Right cardiac atrium (tissue), 5 donors: ENCODE measurements at regions not wholly inside any gene's neighbourhood (a gene's known extent, or its start where the extent isn't known, plus 50 kb on each side); places are given as distances from the start of the nearest gene placed in this dataset.
A peak's percentile ranks its signal among the peaks of the same experiment; 100 is the strongest.
"Not testable (repeated sequence)": the region's sequence is repeated elsewhere in the genome, so short reads cannot be mapped to it uniquely, and the experiment has no call there.

Source experiments
- ATAC-seq, 2 donors: fragments of 200-7000 bp; cut with Tn5 transposase; one replicate each; pipeline versions ENCODE4 v1.8.0 to v1.9.1; 2020; ENCODE audit warnings: moderate library complexity in 2 of 2, mild to moderate bottlenecking in 1 of 2
- DNase-seq, 3 donors: peaks; one replicate each; pipeline ENCODE4 v3.0.0-alpha.2; 2020
- H3K27ac ChIP-seq: one replicate; pipeline ENCODE4 v1.5.1; 2013; ENCODE audit warnings: mild to moderate bottlenecking, low read length, control low read depth, moderate library complexity
- H3K27me3 ChIP-seq: one replicate; pipeline ENCODE4 v1.6.1; 2013; ENCODE audit not compliant: control insufficient read depth, insufficient read depth
- H3K4me1 ChIP-seq: one replicate; pipeline ENCODE4 v1.6.1; 2013; ENCODE audit warnings: low read length; ENCODE audit not compliant: control insufficient read depth, insufficient read depth
- H3K4me3 ChIP-seq: one replicate; pipeline ENCODE4 v1.5.1; 2013; ENCODE audit warnings: low read length, control low read depth
- H3K9me3 ChIP-seq: one replicate; pipeline ENCODE4 v1.6.1; 2013; ENCODE audit warnings: low read length; ENCODE audit not compliant: control insufficient read depth
- WGBS: extraction: QIAGEN DNeasy Blood & Tissue Kit; methylation state at CpG from one replicate; pipeline ENCODE4 v1.1.7; 2013; 5-methylcytosine and 5-hydroxymethylcytosine counted together
- intact Hi-C, 4 donors: fragments of 100-400 bp; cut with DNase I; formaldehyde crosslinking; loops; one replicate each; pipeline versions ENCODE4 v1.11.0 to v1.14.0; 2022 to 2023
- donor health status: healthy with polysubstance abuse.
- donor health status: DM: no; HTN: yes; CAD: no.
- donor health status: DM: no; HTN: no; CAD: no.
- donor health status: DM: no; HTN: yes; CAD: no; lungs with severe emphysema.
- donor health status: DM: yes; HTN: yes; CAD: no.

- WGBS, result 66% methylated on average over 5 of the region's 8 CpGs
Measured at GRCh38 chr3:195987001-195987400, 78.7 kb upstream of the TNK2 start.

GRCh38 chr3:195986576-195986975 lies 78.2 kb upstream of the TNK2 start:
- H3K4me3 ChIP-seq, H3K27ac ChIP-seq, H3K27me3 ChIP-seq, DNase-seq, ATAC-seq, H3K9me3 ChIP-seq, H3K4me1 ChIP-seq, intact Hi-C loops: not testable (repeated sequence)
- WGBS, result 20% methylated on average over 1 of the region's 4 CpGs

More at GRCh38 chr3:195987001-195987400, 78.7 kb upstream of the TNK2 start:
- H3K4me1 ChIP-seq, intact Hi-C loops, H3K9me3 ChIP-seq, ATAC-seq, H3K4me3 ChIP-seq, H3K27me3 ChIP-seq, DNase-seq, H3K27ac ChIP-seq: not testable (repeated sequence)

- intact Hi-C loops, H3K27me3 ChIP-seq, ATAC-seq, H3K9me3 ChIP-seq, DNase-seq, H3K4me1 ChIP-seq, H3K27ac ChIP-seq, H3K4me3 ChIP-seq: not testable (repeated sequence)
- WGBS, result 96% methylated on average over 9 of the region's 11 CpGs
Measured at GRCh38 chr3:195985348-195985920, 77.1 kb upstream of the TNK2 start.

- 92% methylated on average over 12 of the region's 12 CpGs for WGBS
- H3K27ac ChIP-seq, intact Hi-C loops, ATAC-seq, H3K27me3 ChIP-seq, H3K4me1 ChIP-seq, H3K9me3 ChIP-seq, H3K4me3 ChIP-seq, DNase-seq: not testable (repeated sequence)
Measured at GRCh38 chr3:195984392-195985030, 76.2 kb upstream of the TNK2 start.

GRCh38 chr3:195983880-195984279 lies 75.5 kb upstream of the TNK2 start:
- H3K9me3 ChIP-seq, H3K27me3 ChIP-seq, DNase-seq, H3K4me1 ChIP-seq, H3K4me3 ChIP-seq, H3K27ac ChIP-seq, intact Hi-C loops: not testable (repeated sequence)
- peak in 1 of 2 donors; percentile 20 for ATAC-seq
- 87% methylated on average over 16 of the region's 16 CpGs for WGBS

- whole genome bisulfite sequencing, result 93% methylated on average over 17 of the region's 17 CpGs
- H3K27me3 ChIP-seq, result not testable (repeated sequence)
Measured at GRCh38 chr3:195982754-195983153, 74.4 kb upstream of the TNK2 start.

GRCh38 chr3:195981778-195982177 lies 73.4 kb upstream of the TNK2 start:
- H3K27me3 ChIP-seq, DNase-seq, H3K4me1 ChIP-seq, intact Hi-C loops, ATAC-seq, H3K27ac ChIP-seq, H3K9me3 ChIP-seq, H3K4me3 ChIP-seq: not testable (repeated sequence)
- 72% methylated on average over 7 of the region's 7 CpGs for WGBS

More at GRCh38 chr3:195982754-195983153, 74.4 kb upstream of the TNK2 start:
- H3K4me3 ChIP-seq, H3K27ac ChIP-seq, H3K4me1 ChIP-seq, intact Hi-C loops, DNase-seq, H3K9me3 ChIP-seq: not testable (repeated sequence)
- ATAC-seq, result peak in 1 of 2 donors; percentile 10

GRCh38 chr3:195979877-195980276 lies 71.5 kb upstream of the TNK2 start:
- H3K4me1 ChIP-seq, DNase-seq, ATAC-seq, H3K9me3 ChIP-seq, H3K4me3 ChIP-seq, H3K27ac ChIP-seq, H3K27me3 ChIP-seq, intact Hi-C loops: not testable (repeated sequence)
- 97% methylated on average over 10 of the region's 10 CpGs for WGBS

- DNase-seq, intact Hi-C loops, H3K27me3 ChIP-seq, H3K4me1 ChIP-seq, ATAC-seq, H3K27ac ChIP-seq, H3K4me3 ChIP-seq, H3K9me3 ChIP-seq: not testable (repeated sequence)
- WGBS, result 89% methylated on average over 10 of the region's 11 CpGs
Measured at GRCh38 chr3:195978585-195978984, 70.2 kb upstream of the TNK2 start.

- intact Hi-C loops, H3K27me3 ChIP-seq, H3K9me3 ChIP-seq, H3K4me3 ChIP-seq, H3K4me1 ChIP-seq, DNase-seq, H3K27ac ChIP-seq: not testable (repeated sequence)
- WGBS, result 95% methylated on average over 11 of the region's 19 CpGs
- ATAC-seq, result peak in 1 of 2 donors; percentile 40
Measured at GRCh38 chr3:195976876-195977275, 68.5 kb upstream of the TNK2 start.

- 95% methylated on average over 13 of the region's 13 CpGs for WGBS
- H3K4me3 ChIP-seq, ATAC-seq, H3K4me1 ChIP-seq, H3K9me3 ChIP-seq, H3K27me3 ChIP-seq, H3K27ac ChIP-seq, DNase-seq: not testable (repeated sequence)
- intact Hi-C loops, result loop anchor here in 1 of 4 donors (5.0 kb wide), 1 partner anchor 287 kb away; no protein-coding TSS in a partner anchor
Measured at GRCh38 chr3:195974281-195974680, 65.9 kb upstream of the TNK2 start.
